ENCODE measurements at regions not wholly inside any gene's neighbourhood (a gene's known extent, or its start where the extent isn't known, plus 50 kb on each side); places are given as distances from the start of the nearest gene placed in this dataset.

DNA sequence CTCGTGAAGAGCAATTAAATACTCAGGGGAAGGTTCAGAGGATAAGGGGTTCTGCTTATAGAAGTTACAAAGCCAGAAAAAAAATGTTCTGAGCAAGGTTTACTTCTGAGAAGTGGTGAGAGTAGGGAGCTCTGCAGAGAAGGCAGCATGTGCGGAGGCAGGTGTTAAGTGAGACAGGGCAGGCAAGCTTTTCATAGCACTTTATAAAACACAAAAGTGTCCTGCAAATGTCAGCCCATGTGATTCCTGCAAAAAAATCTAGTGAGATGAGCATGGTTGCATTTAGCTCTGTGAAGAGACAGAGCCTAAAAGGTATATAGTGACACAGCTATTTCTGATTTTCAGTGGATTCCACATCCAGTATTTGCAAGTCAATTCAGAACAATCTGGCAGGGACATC, 223.8 kb upstream of the SYT4 start:
- no peak for TF ChIP-seq TAF1 (IDR thresholded peaks at IDR 0.05; ENCODE audit: borderline replicate concordance, insufficient read depth, low read length)
- TF ChIP-seq POLR2AphosphoS5 (IDR thresholded peaks at IDR 0.05; ENCODE audit: low read depth, low read length): no peak
- no peak for TF ChIP-seq SIN3A (IDR thresholded peaks at IDR 0.05; ENCODE audit: borderline replicate concordance, insufficient read depth, low read length)
- TF ChIP-seq, protein P1, sequence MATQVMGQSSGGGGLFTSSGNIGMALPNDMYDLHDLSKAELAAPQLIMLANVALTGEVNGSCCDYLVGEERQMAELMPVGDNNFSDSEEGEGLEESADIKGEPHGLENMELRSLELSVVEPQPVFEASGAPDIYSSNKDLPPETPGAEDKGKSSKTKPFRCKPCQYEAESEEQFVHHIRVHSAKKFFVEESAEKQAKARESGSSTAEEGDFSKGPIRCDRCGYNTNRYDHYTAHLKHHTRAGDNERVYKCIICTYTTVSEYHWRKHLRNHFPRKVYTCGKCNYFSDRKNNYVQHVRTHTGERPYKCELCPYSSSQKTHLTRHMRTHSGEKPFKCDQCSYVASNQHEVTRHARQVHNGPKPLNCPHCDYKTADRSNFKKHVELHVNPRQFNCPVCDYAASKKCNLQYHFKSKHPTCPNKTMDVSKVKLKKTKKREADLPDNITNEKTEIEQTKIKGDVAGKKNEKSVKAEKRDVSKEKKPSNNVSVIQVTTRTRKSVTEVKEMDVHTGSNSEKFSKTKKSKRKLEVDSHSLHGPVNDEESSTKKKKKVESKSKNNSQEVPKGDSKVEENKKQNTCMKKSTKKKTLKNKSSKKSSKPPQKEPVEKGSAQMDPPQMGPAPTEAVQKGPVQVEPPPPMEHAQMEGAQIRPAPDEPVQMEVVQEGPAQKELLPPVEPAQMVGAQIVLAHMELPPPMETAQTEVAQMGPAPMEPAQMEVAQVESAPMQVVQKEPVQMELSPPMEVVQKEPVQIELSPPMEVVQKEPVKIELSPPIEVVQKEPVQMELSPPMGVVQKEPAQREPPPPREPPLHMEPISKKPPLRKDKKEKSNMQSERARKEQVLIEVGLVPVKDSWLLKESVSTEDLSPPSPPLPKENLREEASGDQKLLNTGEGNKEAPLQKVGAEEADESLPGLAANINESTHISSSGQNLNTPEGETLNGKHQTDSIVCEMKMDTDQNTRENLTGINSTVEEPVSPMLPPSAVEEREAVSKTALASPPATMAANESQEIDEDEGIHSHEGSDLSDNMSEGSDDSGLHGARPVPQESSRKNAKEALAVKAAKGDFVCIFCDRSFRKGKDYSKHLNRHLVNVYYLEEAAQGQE (IDR thresholded peaks at IDR 0.05; ENCODE audit: insufficient read depth in 1 of 2, low read depth in 2 of 2, low read length in 2 of 2): no peak
- TF ChIP-seq FOXP2 (optimal IDR thresholded peaks at IDR 0.05; ENCODE audit: borderline replicate concordance, extremely low read depth, extremely low read length, insufficient read depth): no peak

Data from PFSK-1 (cell line).